ENCODE measurements at regions not wholly inside any gene's neighbourhood (a gene's known extent, or its start where the extent isn't known, plus 50 kb on each side); places are given as distances from the start of the nearest gene placed in this dataset.

DNA sequence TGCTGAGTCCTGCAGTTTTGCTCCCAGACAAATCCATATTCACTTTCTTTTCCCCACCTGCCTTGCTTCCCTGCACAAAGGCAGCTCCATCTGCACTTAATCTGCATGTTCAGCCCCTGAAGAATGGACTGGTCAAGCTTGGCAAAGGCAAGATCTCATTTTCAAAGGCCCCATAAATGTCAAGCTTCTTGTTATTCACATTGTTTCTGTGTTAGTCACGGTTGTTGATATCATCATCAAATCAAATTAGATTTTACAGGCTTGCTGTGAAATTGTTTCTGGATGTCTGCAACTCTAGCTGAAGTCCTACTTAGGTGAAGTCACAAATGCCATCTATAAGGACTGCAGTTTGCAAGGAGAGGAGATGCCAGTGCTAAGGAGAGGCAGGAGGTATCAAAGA, 91.0 kb downstream of the GPAM start:
- Histone ChIP-seq H2BK120ac (replicated peaks; ENCODE audit: low read depth, low read length) (no peak overlapping the region), H3K4me1 (replicated peaks in 1 of 4; ENCODE audit: control insufficient read depth in 3 of 4, insufficient read depth in 4 of 4, low read length in 3 of 4) (no peaks in the 10 kb centered on the region), H3K18ac (ENCODE audit: extremely low read depth, low read length) (no peak overlapping the region), H3K9ac (replicated peaks in 1 of 4; ENCODE audit: extremely low read depth in 1 of 4, low read depth in 3 of 4, low read length in 3 of 4) (no peak overlapping the region), H2BK12ac (ENCODE audit: low read depth, low read length) (no peak overlapping the region), H3K36me3 (ENCODE audit: control insufficient read depth in 2 of 4, insufficient read depth in 4 of 4, low read length in 3 of 4) (no peaks in the 10 kb centered on the region), H4K5ac (ENCODE audit: insufficient read length, low read depth, low read length) (no peak overlapping the region), H3K4me2 (ENCODE audit: insufficient read depth in 1 of 2, low read depth in 2 of 2, low read length in 2 of 2) (no peak overlapping the region), H3K9me3 (ENCODE audit: insufficient read depth in 2 of 2, low read depth in 1 of 2, low read length in 1 of 2) (no peaks in the 10 kb centered on the region), H3K4me3 (ENCODE audit: extremely low read depth in 1 of 4, insufficient read depth in 2 of 4, low read depth in 3 of 4, low read length in 4 of 4) (no peak overlapping the region), H3K23ac (ENCODE audit: insufficient read length) (no peak overlapping the region), H4K8ac (ENCODE audit: extremely low read depth, insufficient read depth, low read length) (no peak overlapping the region), H2BK5ac (ENCODE audit: low read depth, low read length) (no peak overlapping the region), H2AFZ (ENCODE audit: low read length) (no peak overlapping the region), H4K91ac (replicated peaks; ENCODE audit: insufficient read length, low read length) (no peak overlapping the region), H3K79me1 (ENCODE audit: low read depth, low read length) (no peaks in the 10 kb centered on the region), H3K79me2 (ENCODE audit: control insufficient read depth in 1 of 2, insufficient read depth in 2 of 2, low read length in 2 of 2) (no peaks in the 10 kb centered on the region), H4K20me1 (replicated peaks in 1 of 2; ENCODE audit: control insufficient read depth in 1 of 2, insufficient read depth in 2 of 2, low read length in 2 of 2) (no peaks in the 10 kb centered on the region), H2BK15ac (ENCODE audit: low read length) (no peak overlapping the region), H3K4ac (replicated peaks; ENCODE audit: insufficient read length, low read depth, low read length) (no peak overlapping the region), H3K56ac (replicated peaks; ENCODE audit: insufficient read length, low read depth, low read length) (no peak overlapping the region), H2BK20ac (ENCODE audit: low read length) (no peak overlapping the region), H3K27ac (ENCODE audit: low read depth, low read length) (no peak overlapping the region), H3K23me2 (ENCODE audit: low read depth, low read length) (no peaks in the 10 kb centered on the region), H3K27me3 (replicated peaks in 1 of 4; ENCODE audit: control insufficient read depth in 3 of 4, extremely low read depth in 1 of 4, insufficient read depth in 3 of 4, low read length in 3 of 4) (no peaks in the 10 kb centered on the region), H2AK5ac (ENCODE audit: low read depth, low read length) (no peak overlapping the region), H3K14ac (ENCODE audit: insufficient read length) (no peak overlapping the region)
- 92% methylated on average over 1 of the region's 1 CpG; no CpG with 5 or more reads in 1 of the 2 experiments for WGBS, 2 experiments (ENCODE audit: extremely low coverage in 1 of 2, insufficient coverage in 1 of 2, insufficient read length in 1 of 2, insufficient replicate concordance in 2 of 2, low coverage in 1 of 2, low lambda C conversion rate in 2 of 2, missing lambda C conversion rate in 1 of 2)
- DNase-seq (ENCODE audit: low read depth in 1 of 2, low spot score in 2 of 2) = no peak
- no peak for FAIRE-seq
- CTCF ChIA-PET (ENCODE audit: partially characterized antibody) = interaction anchor here (0.7 to 3.7 kb wide), 3 partner anchors 23 to 336 kb away, joined by 3 to 10 read pairs (median 3); no protein-coding TSS in a partner anchor
- POLR2A ChIA-PET (ENCODE audit: partially characterized antibody) = no interaction called here
- TF ChIP-seq MAFK (IDR thresholded peaks at IDR 0.05; ENCODE audit: low read depth, low read length) = no peak

All from H1 (cell line).